Loucy (cell line): ENCODE measurements at regions not wholly inside any gene's neighbourhood (a gene's known extent, or its start where the extent isn't known, plus 50 kb on each side); places are given as distances from the start of the nearest gene placed in this dataset.

Source experiments
- H2AFZ ChIP-seq: fragments of 200-600 bp; sonication (generic); 2 replicates; pipeline ENCODE4 v1.6.0; 2016; ENCODE audit warnings: antibody characterized with exemption, mild to moderate bottlenecking, low read length, moderate library complexity
- H3F3A ChIP-seq: fragments of 200-600 bp; 2 replicates; pipeline ENCODE4 v1.6.0; 2016; ENCODE audit warnings: antibody characterized with exemption, low read depth, mild to moderate bottlenecking
- H3K27me3 ChIP-seq: fragments of 200-600 bp; sonication (generic); 2 replicates; pipeline ENCODE4 v1.6.1; 2014; ENCODE audit warnings: low read length, mild to moderate bottlenecking; ENCODE audit not compliant: insufficient read depth, poor library complexity, severe bottlenecking
- H3K36me3 ChIP-seq: fragments of 200-600 bp; sonication (generic); 2 replicates; pipeline ENCODE4 v1.6.1; 2016; ENCODE audit warnings: low read length; ENCODE audit not compliant: insufficient read depth
- H3K4me1 ChIP-seq: fragments of 200-600 bp; sonication (generic); 2 replicates; pipeline ENCODE4 v1.5.1; 2014; ENCODE audit warnings: low read length, mild to moderate bottlenecking; ENCODE audit not compliant: insufficient read depth, poor library complexity, severe bottlenecking
- H3K4me2 ChIP-seq: fragments of 200-600 bp; sonication (generic); 2 replicates; pipeline ENCODE4 v1.6.0; 2014; ENCODE audit warnings: antibody characterized with exemption, low read length, low read depth, mild to moderate bottlenecking; ENCODE audit not compliant: poor library complexity, severe bottlenecking
- H3K4me3 ChIP-seq: fragments of 200-600 bp; sonication (generic); 2 replicates; pipeline ENCODE4 v1.5.1; 2014; ENCODE audit warnings: low read length, mild to moderate bottlenecking, mixed read lengths; ENCODE audit not compliant: poor library complexity, severe bottlenecking
- H3K79me2 ChIP-seq: fragments of 200-600 bp; sonication (generic); 2 replicates; pipeline ENCODE4 v1.6.1; 2014; ENCODE audit warnings: low read length; ENCODE audit not compliant: insufficient read depth
- H3K9ac ChIP-seq: fragments of 200-600 bp; sonication (generic); 2 replicates; pipeline ENCODE4 v1.6.0; 2014; ENCODE audit warnings: mild to moderate bottlenecking, low read depth, low read length, moderate library complexity; ENCODE audit not compliant: poor library complexity, severe bottlenecking
- H3K9me2 ChIP-seq: fragments of 200-600 bp; sonication (generic); replicated peaks from 2 replicates; pipeline ENCODE4 v1.6.1; 2016; ENCODE audit warnings: low read depth, low read length, mixed read lengths
- H3K9me3 ChIP-seq: fragments of 200-600 bp; sonication (generic); 2 replicates; pipeline ENCODE4 v1.6.1; 2014; ENCODE audit warnings: mild to moderate bottlenecking, antibody characterized with exemption, low read length, low read depth; ENCODE audit not compliant: insufficient read depth
- H4K20me1 ChIP-seq: fragments of 200-600 bp; sonication (generic); 2 replicates; pipeline ENCODE4 v1.6.0; 2014; ENCODE audit warnings: antibody characterized with exemption, low read length, mild to moderate bottlenecking; ENCODE audit not compliant: insufficient read depth, poor library complexity, severe bottlenecking
- CTCF ChIP-seq: fragments of 200-600 bp; sonication (generic); conservative IDR thresholded peaks from 2 replicates; pipeline ENCODE4 v1.5.1; 2014; ENCODE audit warnings: mild to moderate bottlenecking, antibody characterized with exemption, low read length
- EZH2phosphoT487 ChIP-seq: fragments of 200-600 bp; IDR thresholded peaks from 2 replicates; pipeline ENCODE4 v1.6.1; 2018; ENCODE audit warnings: antibody characterized with exemption, mild to moderate bottlenecking, moderate library complexity, borderline replicate concordance

- Histone ChIP-seq H3K79me2 (no peaks in the 10 kb centered on the region), H3K4me2 (no peak overlapping the region), H3K9me3 (no peaks in the 10 kb centered on the region), H3K36me3 (no peaks in the 10 kb centered on the region), H2AFZ (no peak overlapping the region), H3K4me1 (no peaks in the 10 kb centered on the region), H3K4me3 (no peak overlapping the region), H3K9me2 (no peaks in the 10 kb centered on the region), H4K20me1 (no peaks in the 10 kb centered on the region), H3F3A (no peaks in the 10 kb centered on the region), H3K27me3 (no peaks in the 10 kb centered on the region), H3K9ac (no peak overlapping the region)
- TF ChIP-seq EZH2phosphoT487 (no peak), CTCF (no peak)
Observed at GRCh38 chr20:51084593-51085377, 61.9 kb upstream of the KCNG1 start.

DNA sequence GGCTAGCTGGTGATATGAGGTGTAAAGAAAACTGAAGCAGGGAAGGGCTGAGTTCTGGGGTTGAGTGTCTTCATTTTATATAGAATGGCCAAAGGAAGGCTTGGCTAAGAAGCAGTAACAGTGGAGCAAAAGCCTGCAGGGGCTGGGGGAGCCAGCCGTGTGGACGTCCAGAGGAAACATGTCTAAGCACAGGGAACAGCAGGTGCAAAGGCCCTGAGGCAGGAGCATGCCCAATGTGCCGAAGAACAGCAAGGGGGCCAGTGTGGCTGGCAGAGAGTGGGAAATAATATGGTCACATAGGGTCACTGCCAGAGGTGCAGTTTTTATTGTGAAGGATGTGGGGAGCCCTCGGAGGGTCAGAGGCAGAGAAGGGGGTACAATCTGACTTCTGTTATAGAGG lies 60.5 kb upstream of the KCNG1 start:
- Histone ChIP-seq H3K9me2 (no peaks in the 10 kb centered on the region), H3K9ac (no peak overlapping the region), H3K4me1 (no peaks in the 10 kb centered on the region), H3K4me3 (no peak overlapping the region), H4K20me1 (no peaks in the 10 kb centered on the region), H3F3A (no peaks in the 10 kb centered on the region), H3K9me3 (no peaks in the 10 kb centered on the region), H3K36me3 (no peaks in the 10 kb centered on the region), H2AFZ (no peak overlapping the region), H3K4me2 (no peak overlapping the region), H3K27me3 (no peaks in the 10 kb centered on the region), H3K79me2 (no peaks in the 10 kb centered on the region)
- TF ChIP-seq EZH2phosphoT487: no peak
- no peak for TF ChIP-seq CTCF

GRCh38 chr20:51082988-51083387 lies 60.1 kb upstream of the KCNG1 start:
- H3F3A ChIP-seq: no peaks in the 10 kb centered on the region
- H3K9me3 ChIP-seq: no peaks in the 10 kb centered on the region

More at GRCh38 chr20:51082988-51083387, 60.1 kb upstream of the KCNG1 start:
- H3K4me1 ChIP-seq: no peaks in the 10 kb centered on the region
- H3K9me2 ChIP-seq: no peaks in the 10 kb centered on the region
- H3K4me2 ChIP-seq: no peak overlapping the region
- no peak overlapping the region for H3K4me3 ChIP-seq
- H4K20me1 ChIP-seq: no peaks in the 10 kb centered on the region
- no peaks in the 10 kb centered on the region for H3K79me2 ChIP-seq
- no peak overlapping the region for H3K9ac ChIP-seq
- no peak overlapping the region for H2AFZ ChIP-seq
- TF ChIP-seq EZH2phosphoT487 (no peak), CTCF (no peak)
- H3K36me3 ChIP-seq: no peaks in the 10 kb centered on the region
- H3K27me3 ChIP-seq: no peaks in the 10 kb centered on the region
